ENCODE measurements at regions not wholly inside any gene's neighbourhood (a gene's known extent, or its start where the extent isn't known, plus 50 kb on each side); places are given as distances from the start of the nearest gene placed in this dataset.
A peak's percentile ranks its signal among the peaks of the same experiment; 100 is the strongest.

DNA sequence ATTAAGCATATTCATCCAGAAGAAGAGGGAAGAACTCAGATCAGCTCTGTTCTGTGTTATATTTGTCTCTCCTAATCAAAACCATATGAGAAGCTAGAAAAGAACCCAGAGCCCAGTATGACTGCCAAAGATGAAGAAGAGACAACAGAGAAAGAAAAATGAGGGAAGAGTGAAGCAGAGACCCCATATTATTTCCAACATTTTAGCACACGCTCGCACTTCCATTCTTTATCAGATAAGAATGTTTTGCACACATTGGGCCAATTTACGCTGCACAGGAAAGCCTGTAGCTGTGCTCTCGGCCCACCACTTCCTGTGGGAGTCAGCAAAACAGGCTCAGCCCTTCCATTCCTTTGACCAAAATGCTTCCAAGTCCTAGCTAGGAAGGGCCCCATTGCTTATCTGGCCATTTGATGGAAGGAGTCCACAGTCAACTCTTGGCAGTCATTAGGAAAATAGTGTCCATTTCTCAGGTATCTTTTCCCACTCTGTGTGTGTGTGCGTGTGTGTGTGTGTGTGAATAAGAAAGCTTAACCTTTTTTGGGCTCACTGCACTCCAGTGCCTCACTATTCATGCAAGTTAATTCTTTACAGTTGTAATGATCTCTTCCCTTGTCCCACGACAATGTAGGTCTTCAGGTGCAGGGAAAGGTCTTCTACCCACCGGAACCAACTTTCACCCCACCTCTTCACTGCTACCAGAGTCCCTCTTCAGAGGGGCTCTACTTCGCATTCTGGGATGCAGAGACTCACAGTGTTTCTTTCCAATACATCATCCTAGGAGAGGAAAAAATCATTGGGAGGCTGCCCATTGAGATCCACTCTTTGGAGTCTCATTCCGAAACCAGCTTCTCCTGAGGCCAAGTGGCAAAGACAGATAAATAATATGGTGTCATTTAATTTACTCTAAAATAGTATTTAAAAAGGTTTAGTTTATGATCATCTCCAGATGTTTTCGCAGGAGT lies 237.5 kb downstream of the COG6 start:
- intact Hi-C loops (cut with DNase I), result no loop called here
- DNase-seq, result no peak

DNA sequence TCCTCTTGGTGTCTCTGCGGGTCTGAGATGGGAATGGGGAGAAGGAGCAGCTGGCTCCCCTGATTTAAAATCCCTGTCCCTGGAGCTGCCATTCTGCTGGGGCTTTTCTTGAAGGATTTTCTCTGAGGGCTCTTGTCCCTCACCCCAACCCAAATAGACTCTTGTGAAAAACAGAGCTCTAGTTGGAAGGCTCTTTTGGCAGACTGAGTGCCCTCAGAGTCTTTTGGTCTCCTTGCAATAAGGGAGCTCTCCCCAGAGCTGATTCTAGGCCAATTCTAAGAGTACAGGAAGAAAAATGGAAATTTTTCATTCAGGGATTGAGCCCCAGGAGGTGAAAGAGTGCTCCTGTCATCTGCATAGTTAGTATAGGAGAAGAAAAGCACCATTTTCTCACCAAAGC lies 238.3 kb downstream of the COG6 start:
- intact Hi-C loops (cut with DNase I), result no loop called here
- DNase-seq, result no peak

DNA sequence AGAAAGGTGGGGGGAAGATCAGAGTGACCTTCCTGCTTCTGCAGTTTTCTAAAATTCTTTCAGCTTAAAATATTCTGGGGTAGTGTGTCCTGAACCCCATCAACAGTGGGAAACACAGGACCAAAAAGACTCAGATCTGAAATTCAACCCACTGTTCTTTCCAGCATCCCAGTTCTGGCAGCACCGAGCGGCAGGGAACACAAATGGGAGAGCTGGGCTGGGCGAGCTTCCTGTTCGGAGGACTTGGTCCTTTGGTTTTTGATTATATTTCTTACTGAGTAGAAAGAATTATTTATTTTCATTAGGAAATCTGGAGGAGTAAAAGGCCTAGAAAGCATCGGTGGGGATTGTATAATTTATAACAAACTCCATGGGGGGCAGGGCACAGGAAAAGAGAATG lies 239.1 kb downstream of the COG6 start:
- intact Hi-C loops (cut with DNase I), result no loop called here
- DNase-seq, result peak in 1 of 10 donors; percentile 57

DNA sequence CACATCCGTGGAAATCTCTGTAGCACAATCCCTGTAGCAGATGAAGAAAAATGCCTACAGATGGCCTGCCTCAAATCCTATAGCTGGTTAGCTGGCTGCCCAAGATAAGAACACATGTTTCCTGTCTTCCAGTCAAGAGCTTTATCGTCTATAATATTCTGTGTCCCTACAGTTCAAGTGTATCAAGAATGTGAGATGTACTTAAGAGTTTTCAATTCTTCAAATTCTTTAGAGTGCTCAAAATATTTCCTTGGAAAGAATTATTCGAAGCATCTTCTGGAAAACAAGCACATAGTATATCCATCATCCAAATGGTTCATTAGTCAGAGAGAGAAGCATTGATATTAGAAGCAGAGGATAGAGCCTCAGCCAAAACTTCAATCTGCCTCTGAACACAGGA lies 239.8 kb downstream of the COG6 start:
- intact Hi-C loops (cut with DNase I), result no loop called here
- DNase-seq, result no peak

DNA sequence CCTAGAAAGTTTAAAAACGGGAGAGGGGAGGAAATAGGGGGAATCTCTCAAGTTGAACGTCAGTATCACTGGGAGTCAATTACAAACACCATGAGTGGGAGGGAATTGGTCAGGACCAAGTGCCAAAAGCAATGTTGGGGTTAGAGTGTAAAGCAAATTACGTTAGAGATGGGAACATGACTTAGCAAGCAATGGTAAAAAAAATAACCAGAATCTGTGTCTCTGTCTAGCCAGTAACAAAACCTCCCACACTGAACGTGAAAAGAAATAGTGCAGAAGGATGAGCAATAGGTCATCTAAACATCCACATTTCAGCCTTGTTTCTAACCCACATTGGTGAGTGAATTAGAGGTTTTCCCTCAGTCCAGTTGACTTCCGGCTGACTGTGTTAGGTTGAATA lies 242.2 kb downstream of the COG6 start:
- no peak for DNase-seq

DNA sequence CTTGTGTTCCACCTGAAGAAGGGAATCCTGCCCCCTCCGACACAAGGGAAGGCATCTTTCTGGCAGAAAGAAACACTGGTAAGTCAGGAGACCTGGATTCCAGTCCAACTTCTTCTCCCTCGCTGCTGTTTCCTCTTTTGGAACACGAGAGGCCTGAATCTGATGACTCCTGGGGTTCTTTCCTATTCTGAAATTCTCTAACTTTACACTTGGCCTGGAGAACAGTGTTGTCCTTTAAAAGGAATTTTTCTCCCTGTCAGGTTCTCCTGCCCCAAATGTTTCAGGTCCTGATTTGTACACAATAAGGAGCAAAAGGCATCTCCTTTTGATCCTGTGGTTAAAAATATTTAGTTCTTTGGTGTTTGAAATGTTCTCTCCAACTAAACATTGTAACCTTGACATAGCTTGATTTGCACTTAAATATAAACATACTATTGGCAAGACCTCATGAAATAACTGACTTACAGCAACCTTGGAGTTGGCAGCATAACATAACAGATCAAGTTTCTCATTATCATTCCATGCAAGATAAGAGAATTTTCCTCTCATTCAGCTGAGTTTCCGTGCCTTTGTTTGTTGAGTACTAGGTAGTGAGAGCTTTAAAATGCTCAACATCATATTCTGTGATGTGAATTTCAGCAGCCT lies 244.8 kb downstream of the COG6 start:
- DNase-seq, result no peak
- intact Hi-C loops (cut with DNase I), result no loop called here

More for the DNA sequence above, 242.2 kb downstream of the COG6 start:
- intact Hi-C loops (cut with DNase I), result no loop called here

DNA sequence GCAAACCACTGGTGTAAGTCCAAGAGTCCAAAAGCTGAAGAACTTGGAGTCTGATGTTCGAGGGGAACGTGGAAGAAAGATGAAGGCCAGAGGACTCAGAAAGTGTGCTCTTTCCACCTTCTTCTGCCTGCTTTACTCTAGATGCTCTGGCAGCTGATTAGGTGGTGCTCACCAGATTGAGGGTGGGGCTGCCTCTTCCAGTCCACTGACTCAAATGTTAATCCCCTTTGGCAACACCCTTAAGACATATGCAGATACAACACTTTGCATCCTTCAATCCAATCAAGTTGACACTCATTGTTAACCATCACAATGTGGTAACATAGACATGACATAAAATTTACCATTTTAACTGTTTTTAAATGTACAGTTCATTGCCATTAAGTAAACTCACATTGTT lies 249.5 kb downstream of the COG6 start:
- intact Hi-C loops (cut with DNase I), result no loop called here
- no peak for DNase-seq

DNA sequence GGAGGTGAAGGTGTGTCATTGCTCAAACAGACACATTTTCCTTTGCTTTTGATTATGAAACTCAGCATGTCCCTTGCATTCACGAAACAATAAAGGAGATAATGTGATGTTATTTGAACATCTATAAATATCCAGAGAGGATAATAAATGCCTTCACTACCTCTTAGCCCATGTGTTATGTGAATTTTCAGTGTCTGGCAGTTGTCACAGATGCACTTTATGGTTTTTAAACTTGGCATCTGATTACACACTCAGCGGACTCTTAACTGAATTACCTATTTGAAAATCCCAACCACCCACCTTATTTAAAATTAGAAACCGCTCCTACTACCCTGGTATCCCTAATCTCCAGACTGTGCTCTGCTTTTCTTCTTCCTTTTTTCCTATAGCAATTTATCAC lies 254.2 kb downstream of the COG6 start:
- DNase-seq, result no peak
- intact Hi-C loops (cut with DNase I), result no loop called here

DNA sequence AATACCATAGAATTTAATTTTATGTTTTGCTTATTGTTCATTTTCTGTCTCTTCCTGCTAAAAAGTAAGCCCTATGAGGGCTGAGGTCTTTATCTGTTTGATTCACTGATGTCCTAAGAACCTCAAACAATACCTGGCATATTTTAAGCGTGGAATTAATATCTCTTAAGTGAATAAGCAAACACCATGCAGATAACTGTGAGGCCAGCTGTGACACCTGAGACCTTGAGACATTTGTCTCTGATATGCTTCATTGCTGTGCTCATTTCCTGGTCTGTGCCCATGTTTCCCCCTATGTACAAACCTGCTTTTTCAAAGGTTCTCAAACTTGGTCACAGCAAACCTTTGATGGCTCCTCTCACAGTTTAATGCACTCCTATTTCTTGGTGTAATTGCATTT lies 254.6 kb downstream of the COG6 start:
- intact Hi-C loops (cut with DNase I), result no loop called here
- DNase-seq, result no peak

DNA sequence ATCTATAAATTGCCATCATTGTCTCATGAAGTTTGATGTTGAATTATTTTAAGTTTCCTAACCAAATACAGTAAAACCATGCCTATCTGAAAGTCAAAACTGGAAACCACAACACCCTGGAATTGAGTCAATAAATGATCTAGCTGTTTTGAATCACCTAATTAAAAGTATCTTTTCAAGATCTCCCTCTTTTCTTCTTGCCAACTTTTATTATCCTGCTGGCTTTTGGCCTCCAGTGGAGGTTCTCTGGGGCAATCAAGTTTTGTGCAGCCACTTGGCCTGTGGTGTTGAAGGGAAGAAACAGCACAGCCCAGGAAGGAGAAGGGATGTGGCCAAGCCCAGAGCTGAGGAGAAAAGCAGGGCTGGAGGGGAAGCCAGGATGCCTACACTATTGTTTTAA lies 255.4 kb downstream of the COG6 start:
- intact Hi-C loops (cut with DNase I), result no loop called here
- no peak for DNase-seq

DNA sequence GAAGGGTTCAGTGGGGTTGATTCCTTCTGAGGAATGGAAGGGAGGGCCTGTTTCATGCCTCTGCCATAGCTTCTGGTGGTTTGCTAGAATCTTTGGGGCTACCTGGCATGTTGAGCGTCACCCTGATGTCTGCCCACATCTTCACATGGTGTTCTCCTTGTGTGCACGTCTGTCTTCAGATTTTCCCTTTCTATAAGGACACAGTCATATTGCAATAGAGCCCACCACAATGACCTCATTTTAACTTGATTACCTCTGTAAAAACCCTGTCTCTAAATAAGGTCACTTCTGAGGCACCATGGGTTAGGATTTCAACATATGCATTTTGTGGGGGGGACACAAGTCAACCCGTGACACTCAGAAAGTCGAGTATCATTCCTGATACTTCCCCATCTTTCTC lies 257.9 kb downstream of the COG6 start:
- no peak for DNase-seq
- intact Hi-C loops (cut with DNase I), result no loop called here

DNA sequence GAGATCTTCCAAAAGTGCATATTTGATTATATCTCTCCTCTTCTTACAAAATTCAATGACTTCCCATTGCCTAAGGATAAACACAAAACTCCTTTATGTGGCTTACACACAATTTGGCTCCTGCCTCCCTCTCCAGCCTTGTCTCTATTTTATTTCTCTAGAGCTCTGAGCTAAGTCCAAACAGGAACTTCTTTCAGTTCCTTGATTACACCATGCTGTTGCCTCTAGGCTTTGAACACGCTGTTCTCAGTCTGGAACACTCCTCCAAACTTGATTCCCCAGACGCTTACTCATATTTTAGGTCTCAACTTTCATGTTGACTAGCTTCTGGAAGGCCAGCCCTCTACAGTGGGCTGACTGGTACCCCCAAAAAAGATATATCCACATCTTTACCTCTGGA lies 258.5 kb downstream of the COG6 start:
- intact Hi-C loops (cut with DNase I), result no loop called here
- no peak for DNase-seq

DNA sequence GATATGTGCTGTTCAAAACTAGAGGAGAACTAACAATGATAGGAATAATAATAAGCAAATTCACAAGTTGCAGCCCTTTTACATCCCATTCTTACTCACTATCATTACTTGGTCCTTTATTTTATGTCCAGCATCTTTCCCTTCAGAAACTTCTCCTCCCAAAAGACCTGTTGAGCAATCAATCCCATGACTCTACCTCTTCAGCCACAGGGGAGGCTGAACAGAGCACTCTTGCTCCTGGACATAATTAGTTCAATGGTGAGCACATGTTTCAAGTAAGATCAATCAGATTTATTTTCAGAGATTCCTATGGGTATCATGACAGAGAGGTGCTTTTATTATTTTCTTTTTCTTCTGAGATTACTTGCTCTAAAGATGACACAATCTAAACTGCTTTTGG lies 260.0 kb downstream of the COG6 start:
- intact Hi-C loops (cut with DNase I), result no loop called here

DNA sequence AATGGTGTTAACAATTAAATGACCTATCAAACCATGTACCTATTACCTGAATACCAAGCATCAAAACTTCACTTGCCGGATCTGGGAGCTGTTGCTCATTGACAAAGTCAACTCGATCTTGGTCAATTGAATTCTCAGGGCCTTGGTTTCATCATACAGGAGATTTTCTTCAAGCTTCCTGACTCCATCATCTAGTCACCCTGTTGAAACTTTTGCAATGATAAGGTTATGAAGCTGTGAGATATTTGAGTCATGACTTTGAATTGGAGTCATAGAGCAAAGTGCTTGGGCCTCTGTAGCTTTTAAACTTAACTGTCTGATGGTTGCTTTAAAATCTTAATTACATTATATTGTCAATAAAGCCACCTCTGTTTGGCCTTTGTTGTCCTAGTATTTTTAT lies 260.9 kb downstream of the COG6 start:
- intact Hi-C loops (cut with DNase I), result no loop called here
- no peak for DNase-seq

More for the DNA sequence above, 260.0 kb downstream of the COG6 start:
- DNase-seq, result no peak

DNA sequence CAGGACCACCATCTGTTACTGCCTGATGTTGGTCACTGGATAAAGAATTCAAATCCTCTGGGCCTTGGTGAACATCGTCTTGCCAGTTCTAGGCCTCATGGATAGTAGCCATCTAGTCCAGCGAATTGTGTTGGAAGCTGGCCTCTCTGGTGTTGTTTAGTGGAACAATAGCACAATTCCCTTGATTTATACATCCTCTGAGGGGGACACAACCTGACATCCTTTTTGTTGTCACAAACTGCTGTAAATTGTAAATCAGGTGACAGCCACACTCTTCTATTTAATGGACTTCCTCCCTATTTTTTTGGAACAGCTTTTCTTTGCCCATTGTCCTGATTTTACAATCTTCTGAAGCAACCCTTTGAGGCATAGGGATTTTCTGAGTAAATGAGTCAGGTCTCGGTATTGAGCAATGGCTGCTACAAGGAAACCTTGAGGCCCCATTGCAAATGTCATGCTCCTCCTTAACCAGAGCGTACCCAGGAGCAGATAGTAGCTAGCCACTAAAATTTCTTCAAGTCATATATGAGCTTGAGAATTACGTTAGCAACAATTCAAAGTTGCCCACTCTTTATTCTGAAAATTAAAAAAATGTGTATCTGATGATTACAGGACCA lies 263.3 kb downstream of the COG6 start:
- DNase-seq, result no peak
- intact Hi-C loops (cut with DNase I), result no loop called here

DNA sequence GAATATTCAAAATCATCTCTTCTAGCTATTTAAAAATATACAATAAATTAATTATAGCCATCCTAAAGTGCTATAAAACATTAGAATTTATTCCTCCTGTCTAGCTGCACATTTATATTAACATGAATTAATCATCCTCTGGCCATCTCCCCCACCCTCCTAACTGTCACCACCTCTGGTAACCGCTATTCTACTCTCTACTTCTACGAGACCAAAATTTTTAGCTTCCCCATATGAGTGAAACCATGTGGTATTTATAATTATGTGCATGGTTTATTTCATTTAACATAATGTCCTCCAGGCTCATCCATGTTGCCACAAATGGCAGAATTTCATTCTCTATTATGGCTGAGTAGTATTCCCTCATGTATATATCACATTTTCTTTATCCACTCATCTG lies 265.2 kb downstream of the COG6 start:
- no peak for DNase-seq
- intact Hi-C loops (cut with DNase I), result no loop called here

DNA sequence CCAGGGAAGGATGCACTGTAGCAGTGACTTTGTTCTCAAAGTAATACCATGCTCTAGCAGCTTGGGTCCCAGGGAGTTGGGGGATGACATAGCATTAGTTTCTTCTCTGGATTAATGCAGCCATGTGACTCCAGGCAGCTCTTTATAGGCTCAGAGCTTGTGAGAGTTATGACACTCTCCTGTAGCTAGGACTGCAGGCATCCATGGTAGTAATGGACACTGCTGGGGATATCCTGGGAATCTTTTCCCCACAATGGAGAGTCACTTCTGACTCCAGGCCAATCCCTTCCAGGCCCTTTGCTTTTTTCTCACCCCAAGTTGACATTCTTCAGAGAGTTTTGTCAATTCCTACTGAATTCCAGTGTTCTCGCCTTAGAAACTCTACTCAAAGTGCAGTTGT lies 270.9 kb downstream of the COG6 start:
- intact Hi-C loops (cut with DNase I), result no loop called here

DNA sequence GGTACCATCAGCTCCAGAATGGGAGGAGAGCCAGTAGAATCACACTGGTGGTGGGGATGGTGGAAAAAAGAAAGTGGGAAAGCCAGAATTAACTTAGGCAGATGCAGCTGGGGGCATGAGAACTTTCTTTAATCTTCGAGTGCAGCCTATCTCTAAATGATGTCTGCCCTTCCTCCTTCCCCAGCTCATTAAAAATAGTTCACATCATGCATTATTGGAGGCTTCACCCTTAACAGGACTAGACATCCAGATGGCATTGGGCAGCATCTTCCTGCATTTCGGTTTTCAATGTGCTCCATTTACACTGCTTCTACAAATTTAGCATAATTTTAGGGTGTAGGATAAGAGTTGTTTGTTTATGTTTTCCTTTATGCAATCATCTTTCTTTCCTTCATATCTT lies 272.8 kb downstream of the COG6 start:
- intact Hi-C loops (cut with DNase I), result no loop called here
- no peak for DNase-seq

More for the DNA sequence above, 270.9 kb downstream of the COG6 start:
- DNase-seq, result no peak

DNA sequence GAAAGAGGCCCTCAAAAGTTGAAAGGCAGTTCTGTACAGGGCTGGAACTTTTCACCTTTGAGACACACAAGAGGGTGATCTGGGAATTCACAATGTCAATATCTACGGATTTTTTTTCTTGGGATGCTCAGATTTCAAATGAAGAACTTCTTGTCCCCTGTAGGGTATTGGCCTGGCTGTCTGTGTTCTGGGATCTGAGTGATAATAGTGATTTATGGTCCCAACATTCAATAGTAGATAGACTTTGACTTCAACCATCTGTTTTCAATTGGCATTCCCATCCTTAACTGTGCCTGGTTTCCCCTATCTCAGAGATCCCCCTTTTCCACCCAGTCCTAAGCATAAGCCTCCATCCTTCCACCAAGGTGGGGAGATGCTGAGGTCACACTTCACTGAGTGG lies 274.1 kb downstream of the COG6 start:
- no peak for DNase-seq
- intact Hi-C loops (cut with DNase I), result no loop called here

DNA sequence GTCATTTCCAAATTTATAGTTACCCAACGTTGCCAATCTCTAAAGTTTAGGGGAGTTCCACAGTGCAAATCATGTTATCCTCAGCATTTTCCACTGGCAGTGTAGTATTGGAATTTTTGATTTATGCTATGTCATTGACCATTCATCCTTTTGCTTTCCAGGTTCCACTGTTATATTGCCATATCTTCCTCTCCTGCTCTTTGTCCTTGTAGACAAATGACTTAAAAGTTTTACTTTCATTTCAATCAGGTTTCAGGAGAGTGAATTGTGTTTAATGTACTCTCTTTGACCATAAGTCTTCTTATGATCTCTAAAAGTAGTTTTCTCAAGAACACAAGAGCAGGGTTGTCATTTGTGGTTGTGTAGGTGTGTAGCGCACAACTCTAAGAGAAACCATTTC lies 274.6 kb downstream of the COG6 start:
- intact Hi-C loops (cut with DNase I), result no loop called here
- DNase-seq, result no peak

DNA sequence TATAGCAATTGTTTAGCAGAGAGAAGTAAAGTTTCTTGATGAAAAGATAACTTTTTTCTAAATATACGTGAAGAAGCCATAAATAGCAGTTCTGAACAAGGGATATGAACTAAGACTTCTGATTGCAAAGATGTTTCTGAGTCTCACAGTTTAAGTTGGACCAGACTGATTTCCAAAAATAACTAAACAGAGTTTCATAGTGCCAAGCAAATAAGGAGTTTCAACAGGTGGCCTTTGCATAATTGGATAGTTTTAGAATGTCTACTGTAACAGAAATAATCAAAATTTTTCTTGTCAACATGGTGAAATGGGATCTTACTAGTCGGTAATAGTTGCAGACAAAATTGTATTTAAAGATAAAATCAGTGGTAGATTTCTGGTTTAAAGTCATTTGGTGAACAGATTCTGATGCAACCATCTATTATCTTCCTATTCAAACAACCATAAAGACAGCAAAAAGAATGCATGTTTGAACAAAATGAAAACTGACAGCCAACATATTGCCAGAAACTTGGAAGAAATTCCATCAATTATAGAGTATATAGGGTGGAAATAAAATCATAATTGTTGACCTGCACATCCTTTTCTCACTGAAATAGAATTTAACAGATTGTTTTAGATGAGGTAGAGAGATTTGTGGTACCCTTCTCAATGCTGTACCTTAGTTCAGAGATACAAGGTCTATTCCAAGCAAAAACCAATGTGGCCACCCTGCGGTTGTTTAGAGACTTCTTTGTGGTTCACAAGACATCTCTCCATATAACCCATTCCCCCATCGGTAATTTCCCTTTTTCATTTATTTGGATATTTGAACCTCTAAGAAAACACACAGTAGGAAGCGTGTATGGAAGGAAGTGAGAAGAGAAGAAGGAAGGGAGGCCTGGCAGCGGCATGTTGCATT lies 275.3 kb downstream of the COG6 start:
- intact Hi-C loops (cut with DNase I), result no loop called here
- no peak for DNase-seq

All from posterior cingulate gyrus (tissue), 11 donors.